GM12891 (cell line): ENCODE measurements at regions not wholly inside any gene's neighbourhood (a gene's known extent, or its start where the extent isn't known, plus 50 kb on each side); places are given as distances from the start of the nearest gene placed in this dataset.

ENCODE experiments used
- PAX5 ChIP-seq: IDR thresholded peaks from 2 replicates; pipeline ENCODE4 v1.6.1; 2011; ENCODE audit warnings: low read length, moderate library complexity, mild to moderate bottlenecking; ENCODE audit not compliant: insufficient read depth, severe bottlenecking
- POLR2A ChIP-seq: IDR thresholded peaks from 2 replicates; pipeline ENCODE4 v1.6.1; 2011; ENCODE audit warnings: low read depth, low read length, control low read depth
- POLR2AphosphoS5 ChIP-seq: IDR thresholded peaks from 2 replicates; pipeline ENCODE4 v1.6.1; 2011; ENCODE audit warnings: low read depth, low read length, control low read depth
- POU2F2 ChIP-seq: IDR thresholded peaks from 2 replicates; pipeline ENCODE4 v1.6.1; 2011; ENCODE audit warnings: low read depth, mild to moderate bottlenecking, control low read depth, low read length, moderate library complexity
- SPI1 ChIP-seq: IDR thresholded peaks from 2 replicates; pipeline ENCODE4 v1.6.1; 2011; ENCODE audit warnings: low read depth, low read length, control low read depth
- TAF1 ChIP-seq: IDR thresholded peaks from 2 replicates; pipeline ENCODE4 v1.6.1; 2011; ENCODE audit warnings: low read depth, low read length, control low read depth

DNA sequence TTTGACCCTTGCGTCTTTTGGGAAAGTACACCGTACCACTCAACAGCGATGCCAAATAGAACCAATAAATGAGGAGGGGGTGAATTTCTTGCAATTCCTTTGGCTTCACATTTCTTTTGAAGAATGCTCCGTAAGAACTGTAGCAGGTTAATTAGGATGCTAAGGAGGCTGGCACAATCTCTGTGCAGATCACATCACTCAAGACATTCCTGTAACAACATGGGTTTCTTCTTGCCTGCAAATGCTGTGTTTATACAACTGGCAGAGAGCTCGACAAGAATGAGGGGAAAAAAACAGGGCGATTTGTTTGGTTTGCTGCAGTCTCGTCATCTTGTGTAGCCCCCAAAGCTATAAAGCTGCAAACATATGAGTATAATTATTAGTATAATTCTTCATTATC, 424.8 kb upstream of the DCC start:
- TF ChIP-seq POLR2A (no peak), POLR2AphosphoS5 (no peak), SPI1 (no peak), PAX5 (no peak), TAF1 (no peak), POU2F2 (no peak)
